Activated naive CD4-positive, alpha-beta T cell treated with anti-CD3 and anti-CD28 coated beads, Interleukin-2, amount 10 ng/mL, durations not matched to agents 7 days and 5 days (primary cell): ENCODE measurements at regions not wholly inside any gene's neighbourhood (a gene's known extent, or its start where the extent isn't known, plus 50 kb on each side); places are given as distances from the start of the nearest gene placed in this dataset.

Source experiments
- CTCF ChIA-PET: fragments of 350-600 bp; sonication (Branson Sonifier 250); formaldehyde crosslinking; loops from one replicate; lab custom pipeline; 2021; ENCODE audit warnings: antibody characterized with exemption; lab: Charles Lee
- DNase-seq: peaks from one replicate; pipeline ENCODE4 v3.0.0-alpha.2; 2020
- H3K27ac Mint-ChIP-seq: one replicate; pipeline ENCODE4 v1.8.0; 2021; ENCODE audit warnings: mild to moderate bottlenecking, moderate library complexity, mixed read lengths
- H3K27me3 Mint-ChIP-seq: one replicate; pipeline ENCODE4 v1.8.0; 2021; ENCODE audit warnings: mild to moderate bottlenecking, mixed read lengths
- H3K36me3 Mint-ChIP-seq: one replicate; pipeline ENCODE4 v1.8.0; 2021; ENCODE audit warnings: mixed read lengths
- H3K4me1 Mint-ChIP-seq: one replicate; pipeline ENCODE4 v1.8.0; 2021; ENCODE audit warnings: mixed read lengths
- H3K4me3 Mint-ChIP-seq: one replicate; pipeline ENCODE4 v1.8.0; 2021; ENCODE audit warnings: mild to moderate bottlenecking, moderate library complexity, mixed read lengths
- H3K9me3 Mint-ChIP-seq: one replicate; pipeline ENCODE4 v1.8.0; 2021; ENCODE audit warnings: mixed read lengths

- H3K36me3 Mint-ChIP-seq: peaks cover 22% of the 10 kb centered on the region
- H3K4me1 Mint-ChIP-seq: peaks cover 56% of the 10 kb centered on the region
- peaks cover 38% of the 10 kb centered on the region for H3K27me3 Mint-ChIP-seq
- peak overlapping the region; percentile 68 for H3K27ac Mint-ChIP-seq
- no peaks in the 10 kb centered on the region for H3K9me3 Mint-ChIP-seq
- no peak for DNase-seq
- CTCF ChIA-PET: interaction anchor here (1.0 to 1.5 kb wide), 6 partner anchors 10 to 325 kb away, joined by 3 to 6 read pairs (median 4); no protein-coding TSS in a partner anchor
- peak overlapping the region; percentile 32 for H3K4me3 Mint-ChIP-seq
Observed at GRCh38 chr9:91102269-91102668, 259.4 kb downstream of the AUH start.

- Mint-ChIP-seq H3K4me1 (peaks cover 50% of the 10 kb centered on the region), H3K36me3 (peaks cover 28% of the 10 kb centered on the region), H3K27ac (no peak overlapping the region), H3K27me3 (peaks cover 45% of the 10 kb centered on the region), H3K9me3 (peaks cover 3% of the 10 kb centered on the region), H3K4me3 (no peak overlapping the region)
- CTCF ChIA-PET: no interaction called here
- DNase-seq: no peak
Observed at GRCh38 chr9:91103931-91104330, 257.8 kb downstream of the AUH start.

- H3K9me3 Mint-ChIP-seq: peaks cover 20% of the 10 kb centered on the region
- DNase-seq: no peak
- CTCF ChIA-PET: no interaction called here
- peaks cover 41% of the 10 kb centered on the region for H3K36me3 Mint-ChIP-seq
- H3K4me1 Mint-ChIP-seq: peaks cover 26% of the 10 kb centered on the region
- no peak overlapping the region for H3K27ac Mint-ChIP-seq
- H3K4me3 Mint-ChIP-seq: no peak overlapping the region
- H3K27me3 Mint-ChIP-seq: peaks cover 50% of the 10 kb centered on the region
Observed at GRCh38 chr9:91106415-91107081, 255.2 kb downstream of the AUH start.

GRCh38 chr9:91111226-91111625, 250.5 kb downstream of the AUH start:
- peaks cover 22% of the 10 kb centered on the region for H3K9me3 Mint-ChIP-seq
- no peak overlapping the region for H3K4me3 Mint-ChIP-seq
- H3K27ac Mint-ChIP-seq: no peak overlapping the region
- CTCF ChIA-PET: interaction anchor here (1.3 kb wide), 1 partner anchor 322 kb away, joined by 3 read pairs; no protein-coding TSS in a partner anchor
- H3K27me3 Mint-ChIP-seq: peaks cover 51% of the 10 kb centered on the region
- DNase-seq: no peak
- peaks cover 45% of the 10 kb centered on the region for H3K36me3 Mint-ChIP-seq
- H3K4me1 Mint-ChIP-seq: peaks cover 23% of the 10 kb centered on the region

- Mint-ChIP-seq H3K4me3 (no peak overlapping the region), H3K36me3 (peaks cover 50% of the 10 kb centered on the region), H3K27ac (no peak overlapping the region), H3K27me3 (peaks cover 53% of the 10 kb centered on the region), H3K9me3 (peaks cover 22% of the 10 kb centered on the region), H3K4me1 (peaks cover 29% of the 10 kb centered on the region)
- CTCF ChIA-PET: interaction anchor here (1.0 kb wide), 1 partner anchor 10 kb away, joined by 3 read pairs; no protein-coding TSS in a partner anchor
- no peak for DNase-seq
Observed at GRCh38 chr9:91111876-91112275, 249.8 kb downstream of the AUH start.

- no peak overlapping the region for H3K27ac Mint-ChIP-seq
- peaks cover 21% of the 10 kb centered on the region for H3K9me3 Mint-ChIP-seq
- peaks cover 49% of the 10 kb centered on the region for H3K36me3 Mint-ChIP-seq
- no peak for DNase-seq
- peaks cover 56% of the 10 kb centered on the region for H3K27me3 Mint-ChIP-seq
- no peak overlapping the region for H3K4me3 Mint-ChIP-seq
- CTCF ChIA-PET: interaction anchor here (0.8 to 0.9 kb wide), 2 partner anchors 11 to 60 kb away, joined by 3 read pairs; no protein-coding TSS in a partner anchor
- peaks cover 33% of the 10 kb centered on the region for H3K4me1 Mint-ChIP-seq
Observed at GRCh38 chr9:91113016-91113415, 248.7 kb downstream of the AUH start.

- Mint-ChIP-seq H3K27ac (no peak overlapping the region), H3K4me1 (peaks cover 32% of the 10 kb centered on the region), H3K9me3 (peaks cover 19% of the 10 kb centered on the region), H3K27me3 (peaks cover 59% of the 10 kb centered on the region), H3K36me3 (peaks cover 52% of the 10 kb centered on the region), H3K4me3 (no peak overlapping the region)
- CTCF ChIA-PET: interaction anchor here (1.5 kb wide), 1 partner anchor 25 kb away, joined by 4 read pairs; no protein-coding TSS in a partner anchor
- no peak for DNase-seq
Observed at GRCh38 chr9:91114450-91114849, 247.3 kb downstream of the AUH start.

GRCh38 chr9:91116211-91116610, 245.5 kb downstream of the AUH start:
- CTCF ChIA-PET: interaction anchor here (0.6 kb wide), 1 partner anchor 363 kb away, joined by 3 read pairs; no protein-coding TSS in a partner anchor
- DNase-seq: no peak
- Mint-ChIP-seq H3K4me3 (no peak overlapping the region), H3K27ac (no peak overlapping the region), H3K36me3 (peaks cover 39% of the 10 kb centered on the region), H3K27me3 (peaks cover 59% of the 10 kb centered on the region), H3K4me1 (peaks cover 32% of the 10 kb centered on the region), H3K9me3 (peaks cover 2% of the 10 kb centered on the region)

- CTCF ChIA-PET: interaction anchor here (0.6 kb wide), 1 partner anchor 363 kb away, joined by 3 read pairs; no protein-coding TSS in a partner anchor
- Mint-ChIP-seq H3K27me3 (peaks cover 59% of the 10 kb centered on the region), H3K36me3 (peaks cover 34% of the 10 kb centered on the region)
Observed at GRCh38 chr9:91116711-91117110, 245.0 kb downstream of the AUH start.

GRCh38 chr9:91117474-91117891, 244.2 kb downstream of the AUH start:
- peaks cover 32% of the 10 kb centered on the region for H3K36me3 Mint-ChIP-seq
- peaks cover 28% of the 10 kb centered on the region for H3K4me1 Mint-ChIP-seq
- DNase-seq: no peak
- CTCF ChIA-PET: no interaction called here
- peaks cover 3% of the 10 kb centered on the region for H3K9me3 Mint-ChIP-seq
- no peak overlapping the region for H3K27ac Mint-ChIP-seq
- no peak overlapping the region for H3K4me3 Mint-ChIP-seq
- peaks cover 53% of the 10 kb centered on the region for H3K27me3 Mint-ChIP-seq

More at GRCh38 chr9:91116711-91117110, 245.0 kb downstream of the AUH start:
- Mint-ChIP-seq H3K4me1 (peaks cover 32% of the 10 kb centered on the region), H3K9me3 (peaks cover 1% of the 10 kb centered on the region), H3K4me3 (no peak overlapping the region), H3K27ac (no peak overlapping the region)
- DNase-seq: no peak

GRCh38 chr9:91117959-91118703, 243.6 kb downstream of the AUH start:
- Mint-ChIP-seq H3K9me3 (peaks cover 6% of the 10 kb centered on the region), H3K36me3 (peaks cover 33% of the 10 kb centered on the region), H3K27me3 (peaks cover 47% of the 10 kb centered on the region), H3K4me1 (peaks cover 21% of the 10 kb centered on the region), H3K4me3 (no peak overlapping the region), H3K27ac (no peak overlapping the region)
- CTCF ChIA-PET: no interaction called here
- no peak for DNase-seq

- H3K27ac Mint-ChIP-seq: no peak overlapping the region
- H3K9me3 Mint-ChIP-seq: peaks cover 9% of the 10 kb centered on the region
- peaks cover 16% of the 10 kb centered on the region for H3K4me1 Mint-ChIP-seq
- CTCF ChIA-PET: no interaction called here
- peaks cover 33% of the 10 kb centered on the region for H3K36me3 Mint-ChIP-seq
- no peak overlapping the region for H3K4me3 Mint-ChIP-seq
- peaks cover 42% of the 10 kb centered on the region for H3K27me3 Mint-ChIP-seq
- no peak for DNase-seq
Observed at GRCh38 chr9:91118704-91119025, 243.1 kb downstream of the AUH start.

- no peak overlapping the region for H3K27ac Mint-ChIP-seq
- H3K27me3 Mint-ChIP-seq: peaks cover 38% of the 10 kb centered on the region
- H3K4me3 Mint-ChIP-seq: no peak overlapping the region
- peaks cover 15% of the 10 kb centered on the region for H3K4me1 Mint-ChIP-seq
- no peak for DNase-seq
- H3K9me3 Mint-ChIP-seq: peaks cover 9% of the 10 kb centered on the region
- peaks cover 36% of the 10 kb centered on the region for H3K36me3 Mint-ChIP-seq
- CTCF ChIA-PET: no interaction called here
Observed at GRCh38 chr9:91119142-91119541, 242.6 kb downstream of the AUH start.

GRCh38 chr9:91119679-91120078, 242.0 kb downstream of the AUH start:
- Mint-ChIP-seq H3K27me3 (peaks cover 38% of the 10 kb centered on the region), H3K4me1 (peaks cover 15% of the 10 kb centered on the region), H3K27ac (no peak overlapping the region), H3K4me3 (no peak overlapping the region), H3K9me3 (peaks cover 13% of the 10 kb centered on the region), H3K36me3 (peaks cover 40% of the 10 kb centered on the region)
- no peak for DNase-seq
- CTCF ChIA-PET: no interaction called here
